A549 (cell line): ENCODE measurements at regions not wholly inside any gene's neighbourhood (a gene's known extent, or its start where the extent isn't known, plus 50 kb on each side); places are given as distances from the start of the nearest gene placed in this dataset.

ENCODE experiments used
- ATAC-seq, 2 experiments: fragments of 200-7000 bp in 1 of 2; fragments of >200 bp in 1 of 2; cut with Nextera tagmentation in 1 of 2; cut with Tn5 transposase in 1 of 2; 3 replicates each; pipeline versions ENCODE4 v1.8.0 to v1.9.1; 2018 to 2020; ENCODE audit warnings: mild to moderate bottlenecking in 1 of 2, moderate library complexity in 1 of 2
- CTCF ChIA-PET: fragments of 300-600 bp; sonication (Branson Sonifier 250); formaldehyde crosslinking; extraction: SDS; loops from one replicate; lab custom pipeline; 2021; ENCODE audit warnings: antibody characterized with exemption, inconsistent platforms; lab: Yijun Ruan, JAX
- POLR2A ChIA-PET: fragments of 350-600 bp; formaldehyde crosslinking; extraction: SDS; loops from one replicate; lab custom pipeline; 2021; ENCODE audit warnings: antibody characterized with exemption, inconsistent platforms; lab: Yijun Ruan, JAX
- DNase-seq, 2 experiments: peaks; one replicate each; pipeline versions ENCODE4 v3.0.0 to v3.0.0-alpha.2; 2011 to 2016; ENCODE audit warnings: low read depth in 1 of 2, low spot score in 1 of 2
- FAIRE-seq: peaks from 2 replicates; lab custom pipeline; 2011; peaks lifted over from hg19 to GRCh38; lab: Jason Lieb, UNC
- H3K27ac ChIP-seq, 2 experiments: fragments of >200 bp; sonication (Bioruptor Twin); formaldehyde crosslinking; 3 replicates each; pipeline ENCODE4 v1.5.1; 2016 to 2017
- H3K4me1 ChIP-seq: fragments of >200 bp; sonication (Bioruptor Twin); formaldehyde crosslinking; 3 replicates; pipeline ENCODE4 v1.6.1; 2016
- H3K4me2 ChIP-seq: fragments of >200 bp; sonication (Bioruptor Twin); formaldehyde crosslinking; 3 replicates; pipeline ENCODE4 v1.6.1; 2016
- H3K4me3 ChIP-seq: fragments of >200 bp; sonication (Bioruptor Twin); formaldehyde crosslinking; 3 replicates; pipeline ENCODE4 v1.5.1; 2016
- H3K9me3 ChIP-seq: fragments of >200 bp; sonication (Bioruptor Twin); formaldehyde crosslinking; 3 replicates; pipeline ENCODE4 v1.6.1; 2016
- BCL3 ChIP-seq: fragments of >200 bp; sonication (Bioruptor Twin); formaldehyde crosslinking; IDR thresholded peaks from 3 replicates; pipeline ENCODE4 v1.6.1; 2016
- CEBPB ChIP-seq, 2 experiments: fragments of >200 bp in 1 of 2; sonication (Bioruptor Twin) in 1 of 2; formaldehyde crosslinking in 1 of 2; IDR thresholded peaks; 2 replicates each; pipeline ENCODE4 v1.6.1; 2012 to 2016
- EHF ChIP-seq: fragments of 250-450 bp; sonication (Bioruptor Pico); IDR thresholded peaks from 2 replicates; pipeline ENCODE4 v1.5.0; 2020; ENCODE audit warnings: mild to moderate bottlenecking
- FOSB ChIP-seq: fragments of 250-450 bp; sonication (Bioruptor Pico); IDR thresholded peaks from 2 replicates; pipeline ENCODE4 v1.5.0; 2020; ENCODE audit warnings: mild to moderate bottlenecking, moderate library complexity
- GATA3 ChIP-seq: IDR thresholded peaks from 2 replicates; pipeline ENCODE4 v1.6.1; 2012; ENCODE audit warnings: borderline replicate concordance
- HMGXB4 ChIP-seq: fragments of 250-450 bp; sonication (Bioruptor Pico); IDR thresholded peaks from 2 replicates; pipeline ENCODE4 v1.5.0; 2021; ENCODE audit warnings: mild to moderate bottlenecking, moderate library complexity, borderline replicate concordance
- HOXB13 ChIP-seq: fragments of 250-450 bp; sonication (Bioruptor Pico); IDR thresholded peaks from 2 replicates; pipeline ENCODE4 v1.5.0; 2020; ENCODE audit warnings: low read depth, mild to moderate bottlenecking, moderate library complexity
- JUN ChIP-seq, 2 experiments: fragments of >200 bp; sonication (Bioruptor Twin); formaldehyde crosslinking; IDR thresholded peaks; 2 replicates in 1 of 2; 3 replicates in 1 of 2; pipeline ENCODE4 v1.6.1; 2016 to 2017
- JUNB ChIP-seq: fragments of >200 bp; sonication (Bioruptor Twin); formaldehyde crosslinking; IDR thresholded peaks from 2 replicates; pipeline ENCODE4 v1.6.1; 2016
- KDM5A ChIP-seq: fragments of 200-600 bp; sonication (generic); IDR thresholded peaks from 2 replicates; pipeline ENCODE4 v1.6.1; 2016; ENCODE audit warnings: antibody characterized with exemption, mild to moderate bottlenecking
- MAFK ChIP-seq: fragments of 450-650 bp; IDR thresholded peaks from 2 replicates; pipeline ENCODE4 v1.6.1; 2014; ENCODE audit not compliant: partially characterized antibody
- MAZ ChIP-seq: fragments of 150-350 bp; IDR thresholded peaks from 2 replicates; pipeline ENCODE4 v1.6.1; 2014; ENCODE audit warnings: antibody characterized with exemption, low read depth, low read length, borderline replicate concordance
- NFE2L2 ChIP-seq: fragments of 150-350 bp; conservative IDR thresholded peaks from 2 replicates; pipeline ENCODE4 v1.6.1; 2014; ENCODE audit warnings: low read length
- NR3C1 ChIP-seq: fragments of >200 bp; sonication (Bioruptor Twin); formaldehyde crosslinking; IDR thresholded peaks from 3 replicates; pipeline ENCODE4 v1.6.1; 2017
- PBX3 ChIP-seq: IDR thresholded peaks from 2 replicates; pipeline ENCODE4 v1.6.1; 2012
- PHF8 ChIP-seq: fragments of 200-600 bp; sonication (generic); IDR thresholded peaks from 2 replicates; pipeline ENCODE4 v1.6.1; 2016; ENCODE audit warnings: low read depth, mild to moderate bottlenecking, antibody characterized with exemption, moderate library complexity, borderline replicate concordance
- POLR2A ChIP-seq: IDR thresholded peaks from 2 replicates; pipeline ENCODE4 v1.6.1; 2012; ENCODE audit warnings: mild to moderate bottlenecking, low read length
- RCOR1 ChIP-seq: fragments of 150-350 bp; IDR thresholded peaks from 2 replicates; pipeline ENCODE4 v1.6.1; 2014; ENCODE audit warnings: antibody characterized with exemption, low read length, low read depth
- SREBF2 ChIP-seq: fragments of 450-650 bp; IDR thresholded peaks from 2 replicates; pipeline ENCODE4 v1.6.1; 2014; ENCODE audit warnings: mild to moderate bottlenecking, moderate library complexity
- TFCP2L1 ChIP-seq: fragments of 250-450 bp; sonication (Bioruptor Pico); IDR thresholded peaks from 2 replicates; pipeline ENCODE4 v1.5.0; 2021; ENCODE audit warnings: mild to moderate bottlenecking
- USF2 ChIP-seq: fragments of 450-650 bp; IDR thresholded peaks from 2 replicates; pipeline ENCODE4 v1.6.1; 2014; ENCODE audit warnings: antibody characterized with exemption
- ZNF302 ChIP-seq: fragments of 250-450 bp; sonication (Bioruptor Pico); IDR thresholded peaks from 2 replicates; pipeline ENCODE4 v1.9.0; 2021; ENCODE audit warnings: inconsistent platforms, mild to moderate bottlenecking, moderate library complexity
- WGBS: methylation state at CpG from one replicate; pipeline ENCODE4 v1.1.6; 2017; ENCODE audit errors: missing lambda C conversion rate; 5-methylcytosine and 5-hydroxymethylcytosine counted together
- TF ChIP-seq, protein P1 (sequence below): fragments of 200-600 bp; sonication (generic); IDR thresholded peaks from 2 replicates; pipeline ENCODE4 v1.6.1; 2016; ENCODE audit warnings: antibody characterized with exemption, mild to moderate bottlenecking, moderate library complexity
- TF ChIP-seq, protein P2 (sequence below): fragments of >200 bp; sonication (Bioruptor Twin); formaldehyde crosslinking; IDR thresholded peaks from 2 replicates; pipeline ENCODE4 v1.6.1; 2016

DNA sequence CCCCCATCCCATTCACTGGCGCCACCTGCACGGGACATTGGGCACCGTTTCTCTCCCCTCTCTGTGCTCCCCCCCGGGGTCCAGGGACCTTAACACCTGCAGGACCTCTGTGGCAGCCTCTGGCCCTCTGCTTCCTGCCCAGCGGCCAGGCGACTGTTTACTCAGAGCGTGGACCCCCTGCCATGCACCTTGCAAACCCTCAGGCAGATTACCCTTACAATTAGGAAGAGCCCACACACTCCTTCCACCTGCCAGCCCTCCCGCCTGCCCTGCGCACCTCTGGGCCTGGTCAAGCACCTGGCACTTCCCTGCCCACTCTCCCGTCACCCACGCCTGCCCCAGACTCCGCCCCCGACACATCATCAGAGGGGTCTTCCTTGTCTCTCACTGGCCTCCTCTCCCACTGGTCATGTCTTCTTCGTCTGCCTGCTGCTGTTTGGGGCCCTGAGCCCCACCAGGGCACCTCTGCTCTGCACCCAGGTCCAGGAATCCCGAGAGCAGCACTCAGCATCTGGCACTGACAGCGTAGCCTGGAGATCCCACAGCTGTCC is 281.3 kb upstream of the IRX4 start (continued):
- TF ChIP-seq HMGXB4 (CRISPR knock-in tag) (no peak), JUN (IDR thresholded peaks at IDR 0.05) (no peak), POLR2A (no peak), BCL3 (no peak), JUNB (no peak)
- TF ChIP-seq, all 56 proteins: peak for 0

DNA sequence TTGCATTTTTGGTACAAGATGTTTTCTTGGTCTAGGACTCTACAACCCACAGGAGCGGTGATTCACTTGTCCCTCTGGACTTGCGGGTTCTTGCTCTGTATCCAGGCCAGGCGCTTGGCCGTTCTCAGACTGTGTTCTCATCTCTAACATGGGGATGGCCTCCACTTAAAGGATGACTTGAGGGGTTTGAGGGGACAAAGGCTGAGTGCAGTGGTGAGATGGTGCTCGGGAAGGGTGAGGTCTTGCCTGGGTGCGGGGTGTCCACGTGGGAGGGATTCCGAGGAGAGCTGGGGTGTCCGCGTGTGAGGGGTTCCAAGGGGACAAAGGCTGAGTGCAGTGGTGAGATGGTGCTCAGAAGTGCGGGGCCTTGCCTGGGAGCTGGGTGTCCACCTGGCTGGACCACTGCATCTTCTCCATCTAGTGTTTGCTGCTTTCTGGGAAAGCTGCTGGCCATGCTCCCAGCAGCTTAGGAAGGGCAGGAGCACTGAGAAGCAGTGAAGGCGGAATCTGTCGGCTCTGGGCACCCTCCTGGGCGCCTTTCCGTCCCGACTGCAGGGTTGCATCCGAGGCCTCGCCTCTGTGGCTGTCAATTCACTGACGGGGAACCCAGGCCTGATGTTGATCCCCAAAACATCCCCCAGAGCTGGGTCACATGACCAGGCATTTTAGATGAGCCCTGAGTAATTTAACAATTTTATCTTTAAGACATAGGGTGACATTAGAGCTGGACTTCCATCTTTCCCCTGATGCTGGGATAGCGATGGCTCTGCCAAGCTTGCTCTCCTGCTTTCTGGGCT is 280.5 kb upstream of the IRX4 start:
- no peak for TF ChIP-seq GATA3
- no peak for TF ChIP-seq USF2
- TF ChIP-seq TFCP2L1 (CRISPR knock-in tag) = no peak
- no peak for TF ChIP-seq JUN (IDR thresholded peaks at IDR 0.05)
- TF ChIP-seq RCOR1 = no peak
- no peak for TF ChIP-seq CEBPB (IDR thresholded peaks at IDR 0.05)
- no peak for TF ChIP-seq MAZ
- TF ChIP-seq HOXB13 (CRISPR knock-in tag) = no peak
- TF ChIP-seq, all 56 proteins: peak for 0
- no peaks in the 10 kb centered on the region for H3K9me3 ChIP-seq
- FAIRE-seq (no peak), ATAC-seq (no peak), DNase-seq (no peak)
- ChIA-PET POLR2A (no interaction called here), CTCF (no interaction called here)
- H3K27ac ChIP-seq = no peak overlapping the region
- H3K4me2 ChIP-seq = no peak overlapping the region
- H3K4me1 ChIP-seq = no peaks in the 10 kb centered on the region
- H3K4me3 ChIP-seq = no peak overlapping the region
- WGBS = 23% methylated on average over 20 of the region's 20 CpGs

- 24% methylated on average over 2 of the region's 2 CpGs for WGBS
- Histone ChIP-seq H3K4me1 (no peaks in the 10 kb centered on the region), H3K27ac (no peak overlapping the region), H3K4me3 (no peak overlapping the region), H3K4me2 (no peak overlapping the region), H3K9me3 (no peaks in the 10 kb centered on the region)
- CTCF ChIA-PET = no interaction called here
- POLR2A ChIA-PET = no interaction called here
- DNase-seq (no peak), FAIRE-seq (no peak), ATAC-seq (no peak)
- TF ChIP-seq MAZ (no peak), FOSB (CRISPR knock-in tag) (no peak), NR3C1 (no peak), MAFK (no peak), POLR2A (no peak), KDM5A (no peak), PHF8 (no peak), PBX3 (no peak), EHF (CRISPR knock-in tag) (no peak), ZNF302 (no peak), NFE2L2 (no peak), GATA3 (no peak), HMGXB4 (CRISPR knock-in tag) (no peak), SREBF2 (no peak)
- TF ChIP-seq, protein P1, sequence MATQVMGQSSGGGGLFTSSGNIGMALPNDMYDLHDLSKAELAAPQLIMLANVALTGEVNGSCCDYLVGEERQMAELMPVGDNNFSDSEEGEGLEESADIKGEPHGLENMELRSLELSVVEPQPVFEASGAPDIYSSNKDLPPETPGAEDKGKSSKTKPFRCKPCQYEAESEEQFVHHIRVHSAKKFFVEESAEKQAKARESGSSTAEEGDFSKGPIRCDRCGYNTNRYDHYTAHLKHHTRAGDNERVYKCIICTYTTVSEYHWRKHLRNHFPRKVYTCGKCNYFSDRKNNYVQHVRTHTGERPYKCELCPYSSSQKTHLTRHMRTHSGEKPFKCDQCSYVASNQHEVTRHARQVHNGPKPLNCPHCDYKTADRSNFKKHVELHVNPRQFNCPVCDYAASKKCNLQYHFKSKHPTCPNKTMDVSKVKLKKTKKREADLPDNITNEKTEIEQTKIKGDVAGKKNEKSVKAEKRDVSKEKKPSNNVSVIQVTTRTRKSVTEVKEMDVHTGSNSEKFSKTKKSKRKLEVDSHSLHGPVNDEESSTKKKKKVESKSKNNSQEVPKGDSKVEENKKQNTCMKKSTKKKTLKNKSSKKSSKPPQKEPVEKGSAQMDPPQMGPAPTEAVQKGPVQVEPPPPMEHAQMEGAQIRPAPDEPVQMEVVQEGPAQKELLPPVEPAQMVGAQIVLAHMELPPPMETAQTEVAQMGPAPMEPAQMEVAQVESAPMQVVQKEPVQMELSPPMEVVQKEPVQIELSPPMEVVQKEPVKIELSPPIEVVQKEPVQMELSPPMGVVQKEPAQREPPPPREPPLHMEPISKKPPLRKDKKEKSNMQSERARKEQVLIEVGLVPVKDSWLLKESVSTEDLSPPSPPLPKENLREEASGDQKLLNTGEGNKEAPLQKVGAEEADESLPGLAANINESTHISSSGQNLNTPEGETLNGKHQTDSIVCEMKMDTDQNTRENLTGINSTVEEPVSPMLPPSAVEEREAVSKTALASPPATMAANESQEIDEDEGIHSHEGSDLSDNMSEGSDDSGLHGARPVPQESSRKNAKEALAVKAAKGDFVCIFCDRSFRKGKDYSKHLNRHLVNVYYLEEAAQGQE = no peak
- TF ChIP-seq, protein P2, sequence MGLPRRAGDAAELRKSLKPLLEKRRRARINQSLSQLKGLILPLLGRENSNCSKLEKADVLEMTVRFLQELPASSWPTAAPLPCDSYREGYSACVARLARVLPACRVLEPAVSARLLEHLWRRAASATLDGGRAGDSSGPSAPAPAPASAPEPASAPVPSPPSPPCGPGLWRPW = no peak
Measured at GRCh38 chr5:2160811-2161210, 278.1 kb upstream of the IRX4 start.
